Fibroblast of lung (primary cell): ENCODE measurements at regions not wholly inside any gene's neighbourhood (a gene's known extent, or its start where the extent isn't known, plus 50 kb on each side); places are given as distances from the start of the nearest gene placed in this dataset.

Source experiments
- DNase-seq, 2 donors: peaks; one replicate each; pipeline versions ENCODE4 v3.0.0 to v3.0.0-alpha.2; 2010; ENCODE audit warnings: low read depth in 2 of 2
- H2AFZ ChIP-seq: 2 replicates; pipeline ENCODE4 v1.5.1; 2012; ENCODE audit warnings: low read length, control low read depth, inconsistent platforms
- H3K27ac ChIP-seq: 2 replicates; pipeline ENCODE4 v1.5.1; 2011; ENCODE audit warnings: low read length, control low read depth; ENCODE audit not compliant: insufficient read depth
- H3K27me3 ChIP-seq: 2 replicates; pipeline ENCODE4 v1.5.1; 2011; ENCODE audit warnings: mild to moderate bottlenecking, low read length; ENCODE audit not compliant: control insufficient read depth, insufficient read depth
- H3K36me3 ChIP-seq: 2 replicates; pipeline ENCODE4 v1.5.1; 2011; ENCODE audit warnings: low read length; ENCODE audit not compliant: control insufficient read depth, insufficient read depth
- H3K4me1 ChIP-seq: 2 replicates; pipeline ENCODE4 v1.5.1; 2011; ENCODE audit warnings: low read length; ENCODE audit not compliant: control insufficient read depth, insufficient read depth; ENCODE audit errors: extremely low read depth
- H3K4me2 ChIP-seq: 2 replicates; pipeline ENCODE4 v1.5.1; 2011; ENCODE audit warnings: low read length, control low read depth; ENCODE audit not compliant: insufficient read depth; ENCODE audit errors: extremely low read depth
- H3K4me3 ChIP-seq, 4 experiments: fragments of 200-600 bp in 1 of 4; sonication (generic) in 1 of 4; replicated peaks in 1 of 4; 2 replicates each; pipeline ENCODE4 v1.5.1; 2011 to 2016; ENCODE audit warnings: low read length in 4 of 4, low read depth in 3 of 4, mild to moderate bottlenecking in 3 of 4, control low read depth in 2 of 4, inconsistent platforms in 1 of 4, mixed read lengths in 1 of 4; ENCODE audit not compliant: insufficient read depth in 1 of 4; ENCODE audit errors: control extremely low read depth in 1 of 4
- H3K79me2 ChIP-seq: 2 replicates; pipeline ENCODE4 v1.5.1; 2012; ENCODE audit warnings: mild to moderate bottlenecking, low read length, inconsistent platforms; ENCODE audit not compliant: control insufficient read depth, insufficient read depth
- H3K9ac ChIP-seq: 2 replicates; pipeline ENCODE4 v1.5.1; 2011; ENCODE audit warnings: mild to moderate bottlenecking, low read length, control low read depth; ENCODE audit not compliant: insufficient read depth
- H3K9me3 ChIP-seq: 2 replicates; pipeline ENCODE4 v1.5.1; 2012; ENCODE audit warnings: low read depth, low read length; ENCODE audit not compliant: control insufficient read depth, insufficient read depth
- H4K20me1 ChIP-seq: 2 replicates; pipeline ENCODE4 v1.5.1; 2011; ENCODE audit warnings: low read length; ENCODE audit not compliant: control insufficient read depth, insufficient read depth; ENCODE audit errors: extremely low read depth
- EZH2 ChIP-seq: IDR thresholded peaks from 2 replicates; pipeline ENCODE4 v1.5.1; 2012; ENCODE audit warnings: low read length, control low read depth, mild to moderate bottlenecking; ENCODE audit errors: missing control alignments
- TF ChIP-seq, protein P1 (sequence below), 2 donors: IDR thresholded peaks in 1 of 2; conservative IDR thresholded peaks in 1 of 2; 1 replicate in 1 of 2; 2 replicates in 1 of 2; pipeline ENCODE4 v1.5.1; 2011 to 2012; ENCODE audit warnings: low read length in 2 of 2, control low read depth in 1 of 2, inconsistent platforms in 1 of 2, low read depth in 1 of 2, mild to moderate bottlenecking in 1 of 2

GRCh38 chr5:51679286-51679685 lies 296.0 kb downstream of the ISL1 start:
- no peaks in the 10 kb centered on the region for H3K27me3 ChIP-seq
- DNase-seq = no peak
- H3K79me2 ChIP-seq = no peaks in the 10 kb centered on the region

DNA sequence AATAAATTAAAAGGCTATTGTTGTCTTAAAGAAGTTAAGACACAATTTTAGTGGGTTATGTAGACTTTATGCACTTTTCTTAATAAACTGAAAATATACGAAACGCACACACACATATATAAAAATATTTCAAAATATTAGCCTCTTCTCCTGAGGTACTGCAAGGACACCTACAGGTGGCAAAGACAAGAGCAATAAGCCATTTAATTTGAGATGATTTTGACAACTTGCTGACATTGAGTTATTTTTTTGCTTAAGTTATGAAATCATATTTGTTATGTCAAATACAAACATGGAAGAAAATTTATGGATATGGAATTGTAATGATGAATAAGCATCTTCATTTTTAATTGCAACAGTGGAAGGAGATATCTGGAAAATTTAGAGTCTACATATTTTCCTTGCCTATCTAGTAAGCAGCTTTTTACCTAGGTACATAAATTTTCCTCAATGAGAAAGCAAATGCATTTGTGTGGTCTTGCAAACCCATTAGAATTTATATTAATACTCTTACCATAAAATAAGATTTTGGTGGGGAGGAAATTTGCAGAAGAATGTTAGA lies 301.6 kb downstream of the ISL1 start:
- no peak for TF ChIP-seq EZH2
- TF ChIP-seq, protein P1, sequence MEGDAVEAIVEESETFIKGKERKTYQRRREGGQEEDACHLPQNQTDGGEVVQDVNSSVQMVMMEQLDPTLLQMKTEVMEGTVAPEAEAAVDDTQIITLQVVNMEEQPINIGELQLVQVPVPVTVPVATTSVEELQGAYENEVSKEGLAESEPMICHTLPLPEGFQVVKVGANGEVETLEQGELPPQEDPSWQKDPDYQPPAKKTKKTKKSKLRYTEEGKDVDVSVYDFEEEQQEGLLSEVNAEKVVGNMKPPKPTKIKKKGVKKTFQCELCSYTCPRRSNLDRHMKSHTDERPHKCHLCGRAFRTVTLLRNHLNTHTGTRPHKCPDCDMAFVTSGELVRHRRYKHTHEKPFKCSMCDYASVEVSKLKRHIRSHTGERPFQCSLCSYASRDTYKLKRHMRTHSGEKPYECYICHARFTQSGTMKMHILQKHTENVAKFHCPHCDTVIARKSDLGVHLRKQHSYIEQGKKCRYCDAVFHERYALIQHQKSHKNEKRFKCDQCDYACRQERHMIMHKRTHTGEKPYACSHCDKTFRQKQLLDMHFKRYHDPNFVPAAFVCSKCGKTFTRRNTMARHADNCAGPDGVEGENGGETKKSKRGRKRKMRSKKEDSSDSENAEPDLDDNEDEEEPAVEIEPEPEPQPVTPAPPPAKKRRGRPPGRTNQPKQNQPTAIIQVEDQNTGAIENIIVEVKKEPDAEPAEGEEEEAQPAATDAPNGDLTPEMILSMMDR (conservative IDR thresholded peaks at IDR 0.05 in 1 of 2, IDR thresholded peaks at IDR 0.05 in 1 of 2; ENCODE audit: low read depth in 1 of 2, low read length in 2 of 2) = no peak
- Histone ChIP-seq H3K4me1 (no peaks in the 10 kb centered on the region), H3K79me2 (no peaks in the 10 kb centered on the region), H3K36me3 (no peaks in the 10 kb centered on the region), H3K9ac (no peak overlapping the region), H3K9me3 (no peaks in the 10 kb centered on the region), H3K27me3 (no peaks in the 10 kb centered on the region), H4K20me1 (no peaks in the 10 kb centered on the region), H3K4me2 (no peak overlapping the region), H3K4me3 (no peak overlapping the region), H2AFZ (no peak overlapping the region), H3K27ac (no peak overlapping the region)
- DNase-seq = no peak

More at GRCh38 chr5:51679286-51679685, 296.0 kb downstream of the ISL1 start:
- no peak for TF ChIP-seq EZH2
- TF ChIP-seq, protein P1 (conservative IDR thresholded peaks at IDR 0.05 in 1 of 2, IDR thresholded peaks at IDR 0.05 in 1 of 2; ENCODE audit: low read depth in 1 of 2, low read length in 2 of 2) = no peak
- Histone ChIP-seq H2AFZ (no peak overlapping the region), H3K9ac (no peak overlapping the region), H3K4me2 (no peak overlapping the region), H3K36me3 (no peaks in the 10 kb centered on the region), H3K4me1 (no peaks in the 10 kb centered on the region), H3K4me3 (no peak overlapping the region), H4K20me1 (no peaks in the 10 kb centered on the region), H3K9me3 (no peaks in the 10 kb centered on the region), H3K27ac (no peak overlapping the region)

GRCh38 chr5:51685419-51685818 lies 302.2 kb downstream of the ISL1 start:
- H3K4me1 ChIP-seq = no peaks in the 10 kb centered on the region

More at GRCh38 chr5:51685419-51685818, 302.2 kb downstream of the ISL1 start:
- no peak overlapping the region for H3K4me3 ChIP-seq
- no peak overlapping the region for H3K9ac ChIP-seq
- TF ChIP-seq, protein P1 (conservative IDR thresholded peaks at IDR 0.05 in 1 of 2, IDR thresholded peaks at IDR 0.05 in 1 of 2; ENCODE audit: low read depth in 1 of 2, low read length in 2 of 2) = no peak
- no peak for TF ChIP-seq EZH2
- H3K36me3 ChIP-seq = no peaks in the 10 kb centered on the region
- no peak overlapping the region for H3K4me2 ChIP-seq
- H3K27me3 ChIP-seq = no peaks in the 10 kb centered on the region
- no peaks in the 10 kb centered on the region for H3K9me3 ChIP-seq
- H3K27ac ChIP-seq = no peak overlapping the region
- no peak overlapping the region for H2AFZ ChIP-seq
- H4K20me1 ChIP-seq = no peaks in the 10 kb centered on the region
- H3K79me2 ChIP-seq = no peaks in the 10 kb centered on the region
- DNase-seq = no peak
